Body of pancreas (tissue), 4 donors: ENCODE measurements at regions not wholly inside any gene's neighbourhood (a gene's known extent, or its start where the extent isn't known, plus 50 kb on each side); places are given as distances from the start of the nearest gene placed in this dataset.

Experiments used
- ATAC-seq: fragments of 150-250 bp; one replicate; pipeline ENCODE4 v1.9.1; 2016
- DNase-seq, 4 donors: peaks; one replicate each; pipeline ENCODE4 v3.0.0-alpha.2; 2019
- H3K27ac ChIP-seq, 4 donors: fragments of 200-600 bp; sonication (generic); 1 replicate in 3 of 4; 2 replicates in 1 of 4; pipeline versions ENCODE4 v1.5.1 to v1.6.1; 2016 to 2019; ENCODE audit warnings: mild to moderate bottlenecking in 1 of 4, mixed read lengths in 1 of 4, moderate library complexity in 1 of 4
- H3K27me3 ChIP-seq, 2 donors: fragments of 200-600 bp; sonication (generic); one replicate each; pipeline ENCODE4 v1.6.0; 2016; ENCODE audit warnings: mild to moderate bottlenecking in 1 of 2
- H3K36me3 ChIP-seq, 2 donors: fragments of 200-600 bp; sonication (generic); replicated peaks in 1 of 2; 2 replicates each; pipeline ENCODE4 v1.5.1; 2016; ENCODE audit warnings: low read depth in 2 of 2; ENCODE audit not compliant: insufficient read depth in 1 of 2
- H3K4me1 ChIP-seq: fragments of 200-600 bp; sonication (generic); one replicate; pipeline ENCODE4 v1.6.0; 2016
- H3K4me3 ChIP-seq, 2 donors: fragments of 200-600 bp; sonication (generic); 1 replicate in 1 of 2; 2 replicates in 1 of 2; pipeline ENCODE4 v1.5.1; 2016 to 2019
- H3K9me3 ChIP-seq, 3 donors: fragments of 200-600 bp; sonication (generic); 1 replicate in 2 of 3; 2 replicates in 1 of 3; pipeline ENCODE4 v1.5.1; 2016
- CTCF ChIP-seq, 7 experiments: fragments of 450-650 bp in 4 of 7; fragments of 200-600 bp in 3 of 7; sonication (generic) in 3 of 7; IDR thresholded peaks; one replicate each; pipeline ENCODE4 v1.5.1; 2016 to 2019; ENCODE audit warnings: antibody characterized with exemption in 7 of 7
- POLR2A ChIP-seq, 3 donors: fragments of 450-650 bp; IDR thresholded peaks; one replicate each; pipeline ENCODE4 v1.6.1; 2016; ENCODE audit warnings: antibody characterized with exemption in 3 of 3, mild to moderate bottlenecking in 2 of 3
- WGBS, 2 donors: methylation state at CpG; one replicate each; pipeline ENCODE4 v1.1.5; 2017; 5-methylcytosine and 5-hydroxymethylcytosine counted together
- intact Hi-C: fragments of 100-400 bp; cut with DNase I; formaldehyde crosslinking; loops from one replicate; pipeline ENCODE4 v1.15.1; 2023

- ATAC-seq (no peak), DNase-seq (no peak)
- H3K4me1 ChIP-seq: no peaks in the 10 kb centered on the region
- no peak overlapping the region for H3K27ac ChIP-seq
- TF ChIP-seq CTCF (IDR thresholded peaks at IDR 0.05) (no peak), POLR2A (IDR thresholded peaks at IDR 0.05) (no peak)
- intact Hi-C loops: no loop called here
- no peaks in the 10 kb centered on the region for H3K36me3 ChIP-seq
- H3K9me3 ChIP-seq: no peaks in the 10 kb centered on the region
- H3K27me3 ChIP-seq: no peaks in the 10 kb centered on the region
- H3K4me3 ChIP-seq: no peak overlapping the region
These were observed 437.2 kb downstream of the MFSD1 start for GRCh38 chr3:159239059-159239458.

- H3K4me1 ChIP-seq: peaks cover 7% of the 10 kb centered on the region
- H3K4me3 ChIP-seq: no peak overlapping the region
- H3K27me3 ChIP-seq: no peaks in the 10 kb centered on the region
- ATAC-seq (no peak), DNase-seq (no peak)
- H3K27ac ChIP-seq: no peak overlapping the region
- intact Hi-C loops: no loop called here
- 74 to 78% methylated on average over 4 of the region's 4 CpGs for WGBS, 2 donors
- H3K9me3 ChIP-seq: no peaks in the 10 kb centered on the region
- H3K36me3 ChIP-seq: no peaks in the 10 kb centered on the region
- no peak for TF ChIP-seq POLR2A (IDR thresholded peaks at IDR 0.05)
- TF ChIP-seq CTCF (IDR thresholded peaks at IDR 0.05): no peak
These were observed 443.1 kb downstream of the MFSD1 start for GRCh38 chr3:159244933-159245332.

GRCh38 chr3:159245871-159246270 is 444.0 kb downstream of the MFSD1 start:
- H3K27ac ChIP-seq: no peak overlapping the region
- peaks cover 8% of the 10 kb centered on the region for H3K4me1 ChIP-seq
- no peaks in the 10 kb centered on the region for H3K36me3 ChIP-seq
- H3K9me3 ChIP-seq: no peaks in the 10 kb centered on the region
- no peak for TF ChIP-seq POLR2A (IDR thresholded peaks at IDR 0.05)
- TF ChIP-seq CTCF (IDR thresholded peaks at IDR 0.05): no peak
- DNase-seq (no peak), ATAC-seq (no peak)
- no peaks in the 10 kb centered on the region for H3K27me3 ChIP-seq
- no peak overlapping the region for H3K4me3 ChIP-seq
- intact Hi-C loops: no loop called here

GRCh38 chr3:159246385-159246784 is 444.5 kb downstream of the MFSD1 start:
- intact Hi-C loops: no loop called here
- no peaks in the 10 kb centered on the region for H3K36me3 ChIP-seq
- TF ChIP-seq CTCF (IDR thresholded peaks at IDR 0.05): no peak
- no peak for TF ChIP-seq POLR2A (IDR thresholded peaks at IDR 0.05)
- H3K27ac ChIP-seq: no peak overlapping the region
- H3K27me3 ChIP-seq: no peaks in the 10 kb centered on the region
- H3K4me3 ChIP-seq: no peak overlapping the region
- no peaks in the 10 kb centered on the region for H3K9me3 ChIP-seq
- peaks cover 8% of the 10 kb centered on the region for H3K4me1 ChIP-seq
- 54 to 57% methylated on average over 5 of the region's 5 CpGs for WGBS, 2 donors
- DNase-seq (no peak), ATAC-seq (no peak)

GRCh38 chr3:159249472-159250174 is 447.8 kb downstream of the MFSD1 start:
- peaks cover 8% of the 10 kb centered on the region for H3K4me1 ChIP-seq
- peaks cover 0 to 12% (median 0%) of the 10 kb centered on the region in 3 donors for H3K9me3 ChIP-seq
- DNase-seq (no peak), ATAC-seq (no peak)
- intact Hi-C loops: no loop called here
- no peak overlapping the region for H3K27ac ChIP-seq
- H3K27me3 ChIP-seq: no peaks in the 10 kb centered on the region
- TF ChIP-seq POLR2A (IDR thresholded peaks at IDR 0.05): no peak
- no peak for TF ChIP-seq CTCF (IDR thresholded peaks at IDR 0.05)
- H3K4me3 ChIP-seq: no peak overlapping the region
- WGBS, 2 donors: 14 to 20% methylated on average over 5 of the region's 5 CpGs
- no peaks in the 10 kb centered on the region for H3K36me3 ChIP-seq
